ENCODE measurements at regions not wholly inside any gene's neighbourhood (a gene's known extent, or its start where the extent isn't known, plus 50 kb on each side); places are given as distances from the start of the nearest gene placed in this dataset.
A peak's percentile ranks its signal among the peaks of the same experiment; 100 is the strongest.

GRCh38 chr4:122531514-122531913 lies 75.0 kb upstream of the IL2 start:
- no peaks in the 10 kb centered on the region for H3K9me3 ChIP-seq (ENCODE audit: control insufficient read depth in 2 of 3, insufficient read depth in 1 of 3, low read length in 3 of 3)
- no peak overlapping the region for H3K9ac ChIP-seq (ENCODE audit: low read length in 3 of 3)
- intact Hi-C loops (cut with DNase I), result no loop called here
- no peaks in the 10 kb centered on the region for H3K27me3 ChIP-seq (ENCODE audit: control insufficient read depth, insufficient read depth, low read length)
- H3K4me1 ChIP-seq (ENCODE audit: control insufficient read depth in 2 of 3, insufficient read depth in 2 of 3, low read depth in 1 of 3, low read length in 3 of 3), result no peaks in the 10 kb centered on the region
- no peak overlapping the region for H3K27ac ChIP-seq (ENCODE audit: low read depth in 2 of 2, low read length in 2 of 2)
- H3K36me3 ChIP-seq (ENCODE audit: control insufficient read depth in 2 of 3, insufficient read depth in 3 of 3, low read length in 3 of 3), result no peaks in the 10 kb centered on the region
- H3K4me3 ChIP-seq (ENCODE audit: low read length in 3 of 3), result no peak overlapping the region
- TF ChIP-seq CTCF (IDR thresholded peaks at IDR 0.05; ENCODE audit: borderline replicate concordance, extremely low read depth, insufficient read depth), result no peak
- DNase-seq (no peak), FAIRE-seq (no peak)

- H3K9me3 ChIP-seq (ENCODE audit: control insufficient read depth in 2 of 3, insufficient read depth in 1 of 3, low read length in 3 of 3), result no peaks in the 10 kb centered on the region
- no peak for FAIRE-seq
- no peak overlapping the region for H3K4me3 ChIP-seq (ENCODE audit: low read length in 3 of 3)
- H3K9ac ChIP-seq (ENCODE audit: low read length in 3 of 3), result no peak overlapping the region
- no peaks in the 10 kb centered on the region for H3K4me1 ChIP-seq (ENCODE audit: control insufficient read depth in 2 of 3, insufficient read depth in 2 of 3, low read depth in 1 of 3, low read length in 3 of 3)
- no peak overlapping the region for H3K27ac ChIP-seq (ENCODE audit: low read depth in 2 of 2, low read length in 2 of 2)
- DNase-seq, result no peak
- TF ChIP-seq CTCF (IDR thresholded peaks at IDR 0.05; ENCODE audit: borderline replicate concordance, extremely low read depth, insufficient read depth), result no peak
- no peaks in the 10 kb centered on the region for H3K27me3 ChIP-seq (ENCODE audit: control insufficient read depth, insufficient read depth, low read length)
- intact Hi-C loops (cut with DNase I), result no loop called here
- no peaks in the 10 kb centered on the region for H3K36me3 ChIP-seq (ENCODE audit: control insufficient read depth in 2 of 3, insufficient read depth in 3 of 3, low read length in 3 of 3)
Measured at GRCh38 chr4:122531038-122531437, 74.5 kb upstream of the IL2 start.

GRCh38 chr4:122528879-122529278 lies 72.4 kb upstream of the IL2 start:
- Histone ChIP-seq H3K27ac (ENCODE audit: low read depth in 2 of 2, low read length in 2 of 2) (no peak overlapping the region), H3K9ac (ENCODE audit: low read length in 3 of 3) (no peak overlapping the region), H3K9me3 (ENCODE audit: control insufficient read depth in 2 of 3, insufficient read depth in 1 of 3, low read length in 3 of 3) (peaks cover 0 to 3% (median 0%) of the 10 kb centered on the region in 3 donors), H3K4me3 (ENCODE audit: low read length in 3 of 3) (no peak overlapping the region), H3K27me3 (ENCODE audit: control insufficient read depth, insufficient read depth, low read length) (no peaks in the 10 kb centered on the region), H3K36me3 (ENCODE audit: control insufficient read depth in 2 of 3, insufficient read depth in 3 of 3, low read length in 3 of 3) (no peaks in the 10 kb centered on the region), H3K4me1 (ENCODE audit: control insufficient read depth in 2 of 3, insufficient read depth in 2 of 3, low read depth in 1 of 3, low read length in 3 of 3) (no peaks in the 10 kb centered on the region)
- intact Hi-C loops (cut with DNase I), result no loop called here
- FAIRE-seq (no peak), DNase-seq (no peak)
- TF ChIP-seq CTCF (IDR thresholded peaks at IDR 0.05; ENCODE audit: borderline replicate concordance, extremely low read depth, insufficient read depth), result no peak

GRCh38 chr4:122525865-122526264 lies 69.3 kb upstream of the IL2 start:
- DNase-seq, result peak in 1 of 5 donors; percentile 2
- Histone ChIP-seq H3K27me3 (ENCODE audit: control insufficient read depth, insufficient read depth, low read length) (no peaks in the 10 kb centered on the region), H3K27ac (ENCODE audit: low read depth in 2 of 2, low read length in 2 of 2) (no peak overlapping the region), H3K9me3 (ENCODE audit: control insufficient read depth in 2 of 3, insufficient read depth in 1 of 3, low read length in 3 of 3) (peaks cover 0 to 3% (median 0%) of the 10 kb centered on the region in 3 donors), H3K9ac (ENCODE audit: low read length in 3 of 3) (no peak overlapping the region), H3K36me3 (ENCODE audit: control insufficient read depth in 2 of 3, insufficient read depth in 3 of 3, low read length in 3 of 3) (no peaks in the 10 kb centered on the region), H3K4me3 (ENCODE audit: low read length in 3 of 3) (no peak overlapping the region), H3K4me1 (ENCODE audit: control insufficient read depth in 2 of 3, insufficient read depth in 2 of 3, low read depth in 1 of 3, low read length in 3 of 3) (no peaks in the 10 kb centered on the region)
- TF ChIP-seq CTCF (IDR thresholded peaks at IDR 0.05; ENCODE audit: borderline replicate concordance, extremely low read depth, insufficient read depth), result no peak
- intact Hi-C loops (cut with DNase I), result no loop called here
- no peak for FAIRE-seq
